ENCODE measurements at regions not wholly inside any gene's neighbourhood (a gene's known extent, or its start where the extent isn't known, plus 50 kb on each side); places are given as distances from the start of the nearest gene placed in this dataset.

DNA sequence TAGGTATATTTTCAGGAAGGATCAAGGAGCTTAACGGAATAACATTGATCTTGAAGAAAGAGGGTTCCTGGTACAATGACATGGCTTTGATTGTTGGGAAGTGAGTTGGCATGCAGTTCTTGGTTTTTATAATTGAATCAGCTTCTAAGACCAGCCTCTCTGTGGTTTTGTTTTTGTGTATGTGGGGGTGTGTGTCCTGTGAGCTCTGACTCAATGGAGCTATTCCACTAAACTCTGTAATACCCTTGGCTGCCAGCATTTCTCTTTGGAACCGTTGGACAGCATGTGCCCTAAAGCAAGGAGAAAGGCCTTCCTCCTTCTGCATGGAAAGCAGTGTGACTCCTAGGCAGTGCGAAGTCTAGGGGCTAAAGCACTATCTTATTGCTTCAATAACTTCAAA lies 124.8 kb downstream of the EDEM1 start:
- Mint-ChIP-seq H3K27me3 (peaks cover 0 to 1% of the 10 kb centered on the region in 2 donors), H3K36me3 (no peaks in the 10 kb centered on the region), H3K4me3 (no peak overlapping the region), H3K4me1 (no peaks in the 10 kb centered on the region), H3K9me3 (peaks cover 0 to 2% (median 0%) of the 10 kb centered on the region in 8 donors), H3K27ac (no peak overlapping the region)
- no peaks in the 10 kb centered on the region for H3K9me3 ChIP-seq (ENCODE audit: control insufficient read depth in 1 of 2, low read length in 2 of 2)
- H3K36me3 ChIP-seq (ENCODE audit: insufficient read depth, low read length): no peaks in the 10 kb centered on the region
- no peak for DNase-seq
- no peak overlapping the region for H3K4me3 ChIP-seq (ENCODE audit: low read length in 2 of 2)
- no peaks in the 10 kb centered on the region for H3K4me1 ChIP-seq (ENCODE audit: insufficient read depth, low read length)
- H3K27me3 ChIP-seq (ENCODE audit: insufficient read depth, low read length): no peaks in the 10 kb centered on the region
- H3K27ac ChIP-seq (ENCODE audit: low read depth, low read length): no peak overlapping the region
- ChIA-PET POLR2A (ENCODE audit: partially characterized antibody) (no interaction called here), CTCF (ENCODE audit: partially characterized antibody) (no interaction called here)
- intact Hi-C loops (cut with micrococcal nuclease): no loop called here

DNA sequence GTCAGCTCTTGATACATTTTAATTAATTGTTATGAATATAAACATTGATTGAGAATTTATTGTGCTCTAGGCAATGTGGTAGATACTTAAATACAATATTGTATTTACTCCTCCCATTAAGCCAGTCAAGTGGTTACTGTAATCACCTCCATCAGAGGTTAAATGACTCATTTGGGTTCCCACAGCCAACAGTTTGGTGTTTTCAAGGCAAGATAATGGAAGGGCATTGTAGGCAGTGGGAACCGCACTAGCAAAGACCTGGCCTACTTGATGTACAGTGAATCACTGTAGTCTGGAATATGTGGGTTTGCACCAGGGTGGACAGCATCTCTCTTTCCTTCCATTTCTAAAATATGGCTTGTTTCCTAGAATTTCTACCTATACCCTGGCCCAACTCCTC lies 127.4 kb downstream of the EDEM1 start:
- POLR2A ChIA-PET (ENCODE audit: partially characterized antibody): no interaction called here
- Histone ChIP-seq H3K4me3 (ENCODE audit: low read length in 2 of 2) (no peak overlapping the region), H3K27ac (ENCODE audit: low read depth, low read length) (no peak overlapping the region), H3K9me3 (ENCODE audit: control insufficient read depth in 1 of 2, low read length in 2 of 2) (no peaks in the 10 kb centered on the region), H3K4me1 (ENCODE audit: insufficient read depth, low read length) (no peaks in the 10 kb centered on the region), H3K27me3 (ENCODE audit: insufficient read depth, low read length) (no peaks in the 10 kb centered on the region), H3K36me3 (ENCODE audit: insufficient read depth, low read length) (no peaks in the 10 kb centered on the region)
- H3K4me1 Mint-ChIP-seq: no peaks in the 10 kb centered on the region
- peaks cover 0 to 3% (median 0%) of the 10 kb centered on the region in 8 donors for H3K9me3 Mint-ChIP-seq
- H3K27ac Mint-ChIP-seq: no peak overlapping the region
- intact Hi-C loops (cut with micrococcal nuclease): no loop called here
- DNase-seq: no peak
- no peaks in the 10 kb centered on the region for H3K36me3 Mint-ChIP-seq
- CTCF ChIA-PET (ENCODE audit: partially characterized antibody): no interaction called here
- H3K27me3 Mint-ChIP-seq: peaks cover 0 to 1% of the 10 kb centered on the region in 2 donors
- H3K4me3 Mint-ChIP-seq: no peak overlapping the region

DNA sequence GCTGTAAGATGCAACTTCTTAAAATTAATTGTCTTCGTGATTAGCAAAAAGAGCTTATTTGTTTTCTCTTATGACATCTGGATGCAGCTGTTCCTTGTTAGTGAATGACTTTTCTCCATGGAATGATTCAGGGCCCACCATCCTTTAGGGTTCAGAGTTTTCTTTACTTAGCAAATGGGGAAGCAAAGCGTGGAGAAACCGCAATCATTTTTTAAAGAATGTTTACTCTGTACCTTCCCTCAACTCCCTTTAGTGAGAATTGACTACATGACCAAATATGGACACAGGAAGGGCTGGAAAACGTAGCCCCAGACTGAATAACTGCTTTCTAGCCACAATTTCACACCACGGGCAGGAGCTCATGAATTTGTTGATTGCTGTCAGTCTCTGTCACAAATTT lies 130.1 kb downstream of the EDEM1 start:
- H3K4me1 ChIP-seq (ENCODE audit: insufficient read depth, low read length): no peaks in the 10 kb centered on the region
- no peaks in the 10 kb centered on the region for H3K36me3 Mint-ChIP-seq

GRCh38 chr3:5319454-5319853 lies 131.9 kb downstream of the EDEM1 start:
- no peaks in the 10 kb centered on the region for H3K9me3 ChIP-seq (ENCODE audit: control insufficient read depth in 1 of 2, low read length in 2 of 2)
- H3K36me3 Mint-ChIP-seq: no peaks in the 10 kb centered on the region
- H3K4me3 ChIP-seq (ENCODE audit: low read length in 2 of 2): no peak overlapping the region
- ChIA-PET CTCF (ENCODE audit: partially characterized antibody) (no interaction called here), POLR2A (ENCODE audit: partially characterized antibody) (no interaction called here)
- intact Hi-C loops (cut with micrococcal nuclease): no loop called here
- no peaks in the 10 kb centered on the region for H3K27me3 ChIP-seq (ENCODE audit: insufficient read depth, low read length)
- H3K4me3 Mint-ChIP-seq: no peak overlapping the region
- no peak overlapping the region for H3K27ac ChIP-seq (ENCODE audit: low read depth, low read length)
- H3K36me3 ChIP-seq (ENCODE audit: insufficient read depth, low read length): no peaks in the 10 kb centered on the region
- peaks cover 0 to 5% (median 0%) of the 10 kb centered on the region in 8 donors for H3K9me3 Mint-ChIP-seq
- no peak for DNase-seq
- no peaks in the 10 kb centered on the region for H3K4me1 Mint-ChIP-seq
- H3K27me3 Mint-ChIP-seq: peaks cover 0 to 4% of the 10 kb centered on the region in 2 donors
- H3K4me1 ChIP-seq (ENCODE audit: insufficient read depth, low read length): no peaks in the 10 kb centered on the region
- H3K27ac Mint-ChIP-seq: no peak overlapping the region

More for the DNA sequence above, 130.1 kb downstream of the EDEM1 start:
- ChIA-PET CTCF (ENCODE audit: partially characterized antibody) (no interaction called here), POLR2A (ENCODE audit: partially characterized antibody) (no interaction called here)
- Histone ChIP-seq H3K27me3 (ENCODE audit: insufficient read depth, low read length) (no peaks in the 10 kb centered on the region), H3K9me3 (ENCODE audit: control insufficient read depth in 1 of 2, low read length in 2 of 2) (no peaks in the 10 kb centered on the region), H3K4me3 (ENCODE audit: low read length in 2 of 2) (no peak overlapping the region), H3K27ac (ENCODE audit: low read depth, low read length) (no peak overlapping the region), H3K36me3 (ENCODE audit: insufficient read depth, low read length) (no peaks in the 10 kb centered on the region)
- Mint-ChIP-seq H3K4me3 (no peak overlapping the region), H3K4me1 (no peaks in the 10 kb centered on the region), H3K9me3 (peaks cover 0 to 6% (median 0%) of the 10 kb centered on the region in 8 donors), H3K27ac (no peak overlapping the region), H3K27me3 (no peaks in the 10 kb centered on the region)
- intact Hi-C loops (cut with micrococcal nuclease): no loop called here
- no peak for DNase-seq

DNA sequence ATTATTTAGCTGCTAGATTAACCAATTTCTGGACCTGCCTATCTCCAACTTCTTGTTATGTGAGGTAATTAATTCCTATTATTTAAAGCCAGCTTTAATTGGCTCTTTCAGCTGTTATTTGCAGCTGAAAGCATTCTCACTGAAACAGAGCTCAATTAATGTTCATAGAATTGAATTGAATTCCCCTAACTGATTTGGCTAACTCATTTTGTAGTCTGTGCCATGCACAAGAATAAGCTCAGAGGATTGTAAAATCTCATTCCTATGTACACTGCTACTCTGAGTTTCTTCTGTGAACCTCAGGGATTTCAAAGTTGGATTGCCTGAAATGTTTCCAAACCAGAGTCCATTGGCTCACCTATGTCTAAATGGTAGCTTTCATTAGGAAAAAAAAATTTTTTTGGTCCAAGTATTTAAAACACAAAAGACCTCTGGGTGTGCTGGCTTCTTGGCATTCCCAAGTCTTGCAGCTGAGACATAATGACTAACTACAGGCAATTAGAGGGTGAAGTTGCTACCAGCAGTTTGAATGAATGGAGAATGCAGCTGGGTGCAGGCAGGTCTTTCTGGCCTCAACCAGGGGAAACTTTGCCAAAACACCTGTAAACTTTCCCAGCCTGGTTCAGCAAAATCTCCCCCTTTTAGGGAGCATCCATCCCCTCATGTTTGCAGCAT lies 134.3 kb downstream of the EDEM1 start:
- CTCF ChIA-PET (ENCODE audit: partially characterized antibody): no interaction called here
- no peak overlapping the region for H3K4me3 ChIP-seq (ENCODE audit: low read length in 2 of 2)
- intact Hi-C loops (cut with micrococcal nuclease): no loop called here
- no peak for DNase-seq
- Mint-ChIP-seq H3K27me3 (peaks cover 4% of the 10 kb centered on the region in 2 donors), H3K4me1 (no peaks in the 10 kb centered on the region), H3K36me3 (no peaks in the 10 kb centered on the region), H3K4me3 (no peak overlapping the region), H3K27ac (no peak overlapping the region), H3K9me3 (peaks cover 0 to 13% (median 6%) of the 10 kb centered on the region in 8 donors)
- H3K27ac ChIP-seq (ENCODE audit: low read depth, low read length): no peak overlapping the region
- no peaks in the 10 kb centered on the region for H3K9me3 ChIP-seq (ENCODE audit: control insufficient read depth in 1 of 2, low read length in 2 of 2)
- H3K36me3 ChIP-seq (ENCODE audit: insufficient read depth, low read length): no peaks in the 10 kb centered on the region
- no peaks in the 10 kb centered on the region for H3K27me3 ChIP-seq (ENCODE audit: insufficient read depth, low read length)
- no peaks in the 10 kb centered on the region for H3K4me1 ChIP-seq (ENCODE audit: insufficient read depth, low read length)
- POLR2A ChIA-PET (ENCODE audit: partially characterized antibody): no interaction called here

- Mint-ChIP-seq H3K27me3 (peaks cover 4 to 6% of the 10 kb centered on the region in 2 donors), H3K4me1 (no peaks in the 10 kb centered on the region), H3K4me3 (no peak overlapping the region), H3K9me3 (peaks cover 0 to 13% (median 6%) of the 10 kb centered on the region in 8 donors), H3K36me3 (no peaks in the 10 kb centered on the region), H3K27ac (no peak overlapping the region)
- no peaks in the 10 kb centered on the region for H3K27me3 ChIP-seq (ENCODE audit: insufficient read depth, low read length)
- H3K9me3 ChIP-seq (ENCODE audit: control insufficient read depth in 1 of 2, low read length in 2 of 2): no peaks in the 10 kb centered on the region
- CTCF ChIA-PET (ENCODE audit: partially characterized antibody): no interaction called here
- POLR2A ChIA-PET (ENCODE audit: partially characterized antibody): no interaction called here
- H3K4me3 ChIP-seq (ENCODE audit: low read length in 2 of 2): no peak overlapping the region
- H3K27ac ChIP-seq (ENCODE audit: low read depth, low read length): no peak overlapping the region
- no peaks in the 10 kb centered on the region for H3K36me3 ChIP-seq (ENCODE audit: insufficient read depth, low read length)
- intact Hi-C loops (cut with micrococcal nuclease): no loop called here
- DNase-seq: no peak
- H3K4me1 ChIP-seq (ENCODE audit: insufficient read depth, low read length): no peaks in the 10 kb centered on the region
Observed at GRCh38 chr3:5324780-5325179, 137.3 kb downstream of the EDEM1 start.

DNA sequence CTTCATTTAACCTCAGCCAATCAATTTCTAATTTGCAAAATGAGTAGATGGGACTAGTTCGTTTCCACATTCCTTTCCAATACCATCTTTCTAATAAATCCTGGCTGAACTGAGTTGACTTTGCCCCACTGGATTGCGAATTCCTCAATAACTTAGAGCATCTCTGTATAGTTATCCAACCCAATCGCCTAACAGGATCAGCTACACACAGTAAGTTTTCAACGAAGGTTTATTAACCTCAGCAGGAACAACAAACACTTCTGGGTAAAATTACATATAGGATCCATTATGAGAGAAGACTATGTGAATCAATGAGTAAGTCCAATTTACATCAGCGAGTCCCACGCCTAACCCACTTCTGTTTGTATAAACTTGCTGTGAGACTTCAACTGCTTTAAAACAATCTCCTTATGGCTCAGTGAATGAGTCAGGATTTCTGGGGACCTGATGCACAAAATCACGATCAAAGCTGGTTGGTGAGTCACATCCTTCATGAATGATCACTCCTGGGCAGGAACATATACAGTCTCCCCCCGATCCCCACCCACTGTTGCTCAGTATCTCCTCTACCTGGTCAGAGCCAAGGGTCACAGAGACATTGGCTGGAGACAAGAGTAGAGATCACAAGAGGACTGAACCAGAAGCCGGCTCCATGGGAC lies 142.8 kb downstream of the EDEM1 start:
- Mint-ChIP-seq H3K4me1 (no peaks in the 10 kb centered on the region), H3K4me3 (no peak overlapping the region), H3K9me3 (peaks cover 0 to 13% (median 6%) of the 10 kb centered on the region in 8 donors), H3K27me3 (peaks cover 0 to 6% of the 10 kb centered on the region in 2 donors), H3K27ac (no peak overlapping the region), H3K36me3 (no peaks in the 10 kb centered on the region)
- CTCF ChIA-PET (ENCODE audit: partially characterized antibody): no interaction called here
- POLR2A ChIA-PET (ENCODE audit: partially characterized antibody): no interaction called here
- Histone ChIP-seq H3K27me3 (ENCODE audit: insufficient read depth, low read length) (no peaks in the 10 kb centered on the region), H3K27ac (ENCODE audit: low read depth, low read length) (no peak overlapping the region), H3K4me1 (ENCODE audit: insufficient read depth, low read length) (no peaks in the 10 kb centered on the region), H3K36me3 (ENCODE audit: insufficient read depth, low read length) (no peaks in the 10 kb centered on the region), H3K9me3 (ENCODE audit: control insufficient read depth in 1 of 2, low read length in 2 of 2) (no peaks in the 10 kb centered on the region), H3K4me3 (ENCODE audit: low read length in 2 of 2) (no peak overlapping the region)
- intact Hi-C loops (cut with micrococcal nuclease): no loop called here
- DNase-seq: no peak

Measured in CD4-positive, alpha-beta memory T cell (primary cell).